HepG2 (cell line): ENCODE measurements at regions not wholly inside any gene's neighbourhood (a gene's known extent, or its start where the extent isn't known, plus 50 kb on each side); places are given as distances from the start of the nearest gene placed in this dataset.

Experiments
- ATAC-seq: fragments of 200-7000 bp; cut with Tn5 transposase; 3 replicates; pipeline ENCODE4 v1.9.1; 2020; ENCODE audit warnings: mild to moderate bottlenecking, moderate library complexity
- BruUV-seq: library from RNA; stranded (reverse); fragments of 400-500 nt; replicated peaks from 2 replicates; lab custom pipeline; 2021; lab: Mats Ljungman, UMichigan
- CTCF ChIA-PET: fragments of 300-600 bp; formaldehyde crosslinking; extraction: SDS; loops from one replicate; lab custom pipeline; 2021; ENCODE audit warnings: low total read pairs, inconsistent platforms, low intra/inter-chr PET ratio; lab: Yijun Ruan, JAX
- POLR2A ChIA-PET: fragments of 350-600 bp; sonication (Branson Sonifier 250); formaldehyde crosslinking; loops from one replicate; lab custom pipeline; 2020; ENCODE audit warnings: antibody characterized with exemption, inconsistent platforms; lab: Yijun Ruan, JAX
- DNase-seq: peaks from one replicate; pipeline ENCODE4 v3.0.0-alpha.2; 2015; ENCODE audit warnings: low spot score
- FAIRE-seq: peaks from 3 replicates; lab custom pipeline; 2011; peaks lifted over from hg19 to GRCh38; lab: Jason Lieb, UNC
- H2AFZ ChIP-seq: one replicate; pipeline ENCODE4 v1.6.1; 2011; ENCODE audit warnings: low read length, inconsistent platforms
- H3K27ac ChIP-seq: fragments of 300-600 bp; 3 replicates; pipeline ENCODE4 v1.8.0; 2011; ENCODE audit warnings: mixed run types, mild to moderate bottlenecking, mixed read lengths, low read length, inconsistent platforms; ENCODE audit not compliant: insufficient read depth; ENCODE audit errors: extremely low read length
- H3K27me3 ChIP-seq, 2 experiments: fragments of 200-600 bp in 1 of 2; 2 replicates in 1 of 2; 3 replicates in 1 of 2; pipeline versions ENCODE4 v1.6.0 to v1.8.0; 2011; ENCODE audit warnings: low read length in 2 of 2, mild to moderate bottlenecking in 2 of 2, moderate library complexity in 2 of 2, inconsistent platforms in 1 of 2; ENCODE audit not compliant: insufficient read depth in 2 of 2, control insufficient read depth in 1 of 2
- H3K36me3 ChIP-seq, 2 experiments: fragments of 200-600 bp in 1 of 2; replicated peaks in 1 of 2; 2 replicates in 1 of 2; 3 replicates in 1 of 2; pipeline versions ENCODE4 v1.5.1 to v1.8.0; 2011; ENCODE audit warnings: low read length in 2 of 2, inconsistent platforms in 1 of 2; ENCODE audit not compliant: insufficient read depth in 2 of 2, control insufficient read depth in 1 of 2
- H3K4me1 ChIP-seq: 2 replicates; pipeline ENCODE4 v1.5.1; 2012; ENCODE audit warnings: low read length, inconsistent platforms; ENCODE audit not compliant: insufficient read depth
- H3K4me2 ChIP-seq: 2 replicates; pipeline ENCODE4 v1.6.0; 2011; ENCODE audit warnings: low read depth, low read length, inconsistent platforms
- H3K4me3 ChIP-seq, 3 experiments: fragments of 200-600 bp in 1 of 3; sonication (generic), shearing (Covaris generic) in 1 of 3; replicated peaks in 1 of 3; 2 replicates each; pipeline ENCODE4 v1.5.1; 2011 to 2016; ENCODE audit warnings: low read length in 3 of 3, inconsistent platforms in 2 of 3, low read depth in 2 of 3, mild to moderate bottlenecking in 2 of 3, control low read depth in 1 of 3, mixed read lengths in 1 of 3; ENCODE audit not compliant: insufficient read depth in 1 of 3
- H3K79me2 ChIP-seq: one replicate; pipeline ENCODE4 v1.6.1; 2011; ENCODE audit warnings: low read length, inconsistent platforms; ENCODE audit not compliant: insufficient read depth
- H3K9ac ChIP-seq: 2 replicates; pipeline ENCODE4 v1.6.0; 2011; ENCODE audit warnings: mild to moderate bottlenecking, low read depth, low read length, inconsistent platforms; ENCODE audit not compliant: insufficient read depth
- H3K9me3 ChIP-seq: 2 replicates; pipeline ENCODE4 v1.5.1; 2012; ENCODE audit warnings: mild to moderate bottlenecking, low read length
- H4K20me1 ChIP-seq: 2 replicates; pipeline ENCODE4 v1.6.0; 2011; ENCODE audit warnings: inconsistent platforms, mild to moderate bottlenecking, low read length, moderate library complexity; ENCODE audit not compliant: insufficient read depth
- ATF6 ChIP-seq: sonication (generic); formaldehyde crosslinking; conservative IDR thresholded peaks from 2 replicates; pipeline ENCODE4 v1.4.0; 2020; ENCODE audit warnings: missing genetic modification reagents
- CREB1 ChIP-seq, 2 experiments: fragments of 450-650 bp in 1 of 2; IDR thresholded peaks; 2 replicates each; pipeline ENCODE4 v1.6.1; 2016 to 2017; ENCODE audit warnings: control low read depth in 1 of 2, mild to moderate bottlenecking in 1 of 2, missing compliant biosample characterization in 1 of 2, missing genetic modification characterization in 1 of 2
- HOXA9 ChIP-seq: sonication (generic); formaldehyde crosslinking; IDR thresholded peaks from 2 replicates; pipeline ENCODE4 v1.8.1; 2022; ENCODE audit warnings: missing genetic modification reagents, mild to moderate bottlenecking, moderate library complexity, borderline replicate concordance
- MEIS2 ChIP-seq: sonication (generic); formaldehyde crosslinking; IDR thresholded peaks from 2 replicates; pipeline ENCODE4 v1.9.0; 2021; ENCODE audit warnings: mild to moderate bottlenecking, missing genetic modification reagents
- NFE2L1 ChIP-seq: sonication (generic); formaldehyde crosslinking; IDR thresholded peaks from 2 replicates; pipeline ENCODE4 v1.4.0; 2020; ENCODE audit warnings: missing genetic modification reagents, mild to moderate bottlenecking, borderline replicate concordance
- SAFB2 ChIP-seq: sonication (generic); formaldehyde crosslinking; IDR thresholded peaks from 2 replicates; pipeline ENCODE4 v1.5.1; 2020; ENCODE audit warnings: missing genetic modification reagents, low read depth, mild to moderate bottlenecking, borderline replicate concordance
- ZNF407 ChIP-seq: sonication (generic); formaldehyde crosslinking; IDR thresholded peaks from one replicate; pipeline ENCODE4 v1.5.1; 2020; ENCODE audit warnings: mild to moderate bottlenecking, missing genetic modification reagents; ENCODE audit errors: not compliant biosample characterization
- ZNF552 ChIP-seq: sonication (generic); formaldehyde crosslinking; IDR thresholded peaks from 2 replicates; pipeline ENCODE4 v1.9.0; 2022; ENCODE audit warnings: missing genetic modification reagents, mild to moderate bottlenecking, borderline replicate concordance
- WGBS: methylation state at CpG from one replicate; pipeline ENCODE4 v1.1.6; 2017; ENCODE audit warnings: low lambda C conversion rate; 5-methylcytosine and 5-hydroxymethylcytosine counted together
- in situ Hi-C: cut with HindIII; loops from 2 replicates; pipeline ENCODE4 v1.10.0; 2017; ENCODE audit warnings: low pct_unique_long_range_greater_than_20kb; ENCODE audit not compliant: extremely low pct_ligation_motif_present
- intact Hi-C: fragments of 100-400 bp; cut with micrococcal nuclease; formaldehyde crosslinking; loops from one replicate; pipeline ENCODE4 v1.10.0; 2022; ENCODE audit not compliant: unreplicated experiment

GRCh38 chr11:33559567-33559966 lies 141.1 kb downstream of the C11orf91 start:
- Histone ChIP-seq H3K27me3 (peaks cover 0 to 22% of the 10 kb centered on the region in 2 experiments; a peak in 3 of 5 replicates), H2AFZ (no peak overlapping the region), H3K4me1 (no peaks in the 10 kb centered on the region), H4K20me1 (no peaks in the 10 kb centered on the region), H3K4me2 (no peak overlapping the region), H3K4me3 (no peak overlapping the region), H3K36me3 (no peaks in the 10 kb centered on the region), H3K9me3 (no peaks in the 10 kb centered on the region), H3K9ac (no peak overlapping the region), H3K79me2 (no peaks in the 10 kb centered on the region), H3K27ac (no peak overlapping the region)
- ChIA-PET POLR2A (no interaction called here), CTCF (no interaction called here)
- DNase-seq (no peak), FAIRE-seq (no peak), ATAC-seq (no peak)
- WGBS, result 0% methylated on average over 7 of the region's 11 CpGs
- in situ Hi-C loops, result no loop called here
- no TSS peak for BruUV-seq
- TF ChIP-seq NFE2L1 (CRISPR knock-in tag), result no peak
- no peak for TF ChIP-seq SAFB2 (CRISPR knock-in tag)
- TF ChIP-seq ZNF407, result no peak
- no peak for TF ChIP-seq ATF6
- TF ChIP-seq HOXA9 (CRISPR knock-in tag), result no peak
- no peak for TF ChIP-seq ZNF552 (CRISPR knock-in tag)
- TF ChIP-seq CREB1 (IDR thresholded peaks at IDR 0.05), result 0 out of 2 replicates have a peak, but pooled peaks have one; percentile 28
- no peak for TF ChIP-seq CREB1 (CRISPR knock-in tag; IDR thresholded peaks at IDR 0.05)
- no peak for TF ChIP-seq MEIS2 (CRISPR knock-in tag)
- intact Hi-C loops, result no loop called here
